ENCODE measurements at regions not wholly inside any gene's neighbourhood (a gene's known extent, or its start where the extent isn't known, plus 50 kb on each side); places are given as distances from the start of the nearest gene placed in this dataset.
A peak's percentile ranks its signal among the peaks of the same experiment; 100 is the strongest.

- DNase-seq (ENCODE audit: low read depth), result no peak
- in situ Hi-C loops (cut with HindIII; ENCODE audit: low pct_unique_long_range_greater_than_20kb, low sequenced_read_pairs), result no loop called here
Observed at GRCh38 chr6:100274147-100274546, 190.6 kb downstream of the SIM1 start.

- DNase-seq (ENCODE audit: low read depth), result no peak
- in situ Hi-C loops (cut with HindIII; ENCODE audit: low pct_unique_long_range_greater_than_20kb, low sequenced_read_pairs), result no loop called here
Observed at GRCh38 chr6:100271625-100272024, 193.1 kb downstream of the SIM1 start.

- DNase-seq (ENCODE audit: low read depth), result no peak
- in situ Hi-C loops (cut with HindIII; ENCODE audit: low pct_unique_long_range_greater_than_20kb, low sequenced_read_pairs), result no loop called here
Observed at GRCh38 chr6:100271202-100271601, 193.5 kb downstream of the SIM1 start.

- in situ Hi-C loops (cut with HindIII; ENCODE audit: low pct_unique_long_range_greater_than_20kb, low sequenced_read_pairs), result no loop called here
- DNase-seq (ENCODE audit: low read depth), result peak; percentile 47
Observed at GRCh38 chr6:100269189-100269588, 195.5 kb downstream of the SIM1 start.

- DNase-seq (ENCODE audit: low read depth), result no peak
Observed at GRCh38 chr6:100268326-100268725, 196.4 kb downstream of the SIM1 start.

GRCh38 chr6:100267721-100268123 lies 197.0 kb downstream of the SIM1 start:
- in situ Hi-C loops (cut with HindIII; ENCODE audit: low pct_unique_long_range_greater_than_20kb, low sequenced_read_pairs), result no loop called here
- DNase-seq (ENCODE audit: low read depth), result peak; percentile 13

More at GRCh38 chr6:100268326-100268725, 196.4 kb downstream of the SIM1 start:
- in situ Hi-C loops (cut with HindIII; ENCODE audit: low pct_unique_long_range_greater_than_20kb, low sequenced_read_pairs), result no loop called here

- DNase-seq (ENCODE audit: low read depth), result no peak
- in situ Hi-C loops (cut with HindIII; ENCODE audit: low pct_unique_long_range_greater_than_20kb, low sequenced_read_pairs), result no loop called here
Observed at GRCh38 chr6:100266494-100267401, 198.0 kb downstream of the SIM1 start.

GRCh38 chr6:100262086-100262485 lies 202.6 kb downstream of the SIM1 start:
- DNase-seq (ENCODE audit: low read depth), result no peak
- in situ Hi-C loops (cut with HindIII; ENCODE audit: low pct_unique_long_range_greater_than_20kb, low sequenced_read_pairs), result no loop called here

GRCh38 chr6:100261486-100261885 lies 203.2 kb downstream of the SIM1 start:
- in situ Hi-C loops (cut with HindIII; ENCODE audit: low pct_unique_long_range_greater_than_20kb, low sequenced_read_pairs), result no loop called here
- no peak for DNase-seq (ENCODE audit: low read depth)

GRCh38 chr6:100260584-100260983 lies 204.1 kb downstream of the SIM1 start:
- DNase-seq (ENCODE audit: low read depth), result no peak
- in situ Hi-C loops (cut with HindIII; ENCODE audit: low pct_unique_long_range_greater_than_20kb, low sequenced_read_pairs), result no loop called here

GRCh38 chr6:100259865-100260264 lies 204.9 kb downstream of the SIM1 start:
- DNase-seq (ENCODE audit: low read depth), result no peak
- in situ Hi-C loops (cut with HindIII; ENCODE audit: low pct_unique_long_range_greater_than_20kb, low sequenced_read_pairs), result no loop called here

GRCh38 chr6:100258752-100259151 lies 206.0 kb downstream of the SIM1 start:
- in situ Hi-C loops (cut with HindIII; ENCODE audit: low pct_unique_long_range_greater_than_20kb, low sequenced_read_pairs), result no loop called here
- DNase-seq (ENCODE audit: low read depth), result no peak

GRCh38 chr6:100257793-100258395 lies 206.8 kb downstream of the SIM1 start:
- in situ Hi-C loops (cut with HindIII; ENCODE audit: low pct_unique_long_range_greater_than_20kb, low sequenced_read_pairs), result no loop called here
- DNase-seq (ENCODE audit: low read depth), result peak; percentile 80

GRCh38 chr6:100255701-100256100 lies 209.0 kb downstream of the SIM1 start:
- no peak for DNase-seq (ENCODE audit: low read depth)
- in situ Hi-C loops (cut with HindIII; ENCODE audit: low pct_unique_long_range_greater_than_20kb, low sequenced_read_pairs), result no loop called here

- DNase-seq (ENCODE audit: low read depth), result no peak
- in situ Hi-C loops (cut with HindIII; ENCODE audit: low pct_unique_long_range_greater_than_20kb, low sequenced_read_pairs), result no loop called here
Observed at GRCh38 chr6:100247123-100247522, 217.6 kb downstream of the SIM1 start.

- DNase-seq (ENCODE audit: low read depth), result no peak
Observed at GRCh38 chr6:100246206-100246605, 218.5 kb downstream of the SIM1 start.

GRCh38 chr6:100240798-100241197 lies 223.9 kb downstream of the SIM1 start:
- no peak for DNase-seq (ENCODE audit: low read depth)
- in situ Hi-C loops (cut with HindIII; ENCODE audit: low pct_unique_long_range_greater_than_20kb, low sequenced_read_pairs), result no loop called here

More at GRCh38 chr6:100246206-100246605, 218.5 kb downstream of the SIM1 start:
- in situ Hi-C loops (cut with HindIII; ENCODE audit: low pct_unique_long_range_greater_than_20kb, low sequenced_read_pairs), result no loop called here

- in situ Hi-C loops (cut with HindIII; ENCODE audit: low pct_unique_long_range_greater_than_20kb, low sequenced_read_pairs), result no loop called here
- no peak for DNase-seq (ENCODE audit: low read depth)
Observed at GRCh38 chr6:100237821-100238220, 226.9 kb downstream of the SIM1 start.

- DNase-seq (ENCODE audit: low read depth), result no peak
- in situ Hi-C loops (cut with HindIII; ENCODE audit: low pct_unique_long_range_greater_than_20kb, low sequenced_read_pairs), result no loop called here
Observed at GRCh38 chr6:100236389-100236788, 228.3 kb downstream of the SIM1 start.

GRCh38 chr6:100235631-100236030 lies 229.1 kb downstream of the SIM1 start:
- no peak for DNase-seq (ENCODE audit: low read depth)
- in situ Hi-C loops (cut with HindIII; ENCODE audit: low pct_unique_long_range_greater_than_20kb, low sequenced_read_pairs), result no loop called here

All from Caki2 (cell line).